ENCODE measurements at regions not wholly inside any gene's neighbourhood (a gene's known extent, or its start where the extent isn't known, plus 50 kb on each side); places are given as distances from the start of the nearest gene placed in this dataset.
"Not testable (repeated sequence)": the region's sequence is repeated elsewhere in the genome, so short reads cannot be mapped to it uniquely, and the experiment has no call there.

- no peak for FAIRE-seq
- TF ChIP-seq PAX5 (IDR thresholded peaks at IDR 0.05; ENCODE audit: insufficient read depth, low read length, severe bottlenecking) (no peak), POU2F2 (IDR thresholded peaks at IDR 0.05; ENCODE audit: low read depth, low read length) (no peak), TAF1 (IDR thresholded peaks at IDR 0.05; ENCODE audit: low read depth, low read length) (no peak), POLR2AphosphoS5 (IDR thresholded peaks at IDR 0.05; ENCODE audit: low read depth, low read length) (no peak)
Measured at GRCh38 chrX:13195340-13195739, 124.5 kb downstream of the ATXN3L start.

DNA sequence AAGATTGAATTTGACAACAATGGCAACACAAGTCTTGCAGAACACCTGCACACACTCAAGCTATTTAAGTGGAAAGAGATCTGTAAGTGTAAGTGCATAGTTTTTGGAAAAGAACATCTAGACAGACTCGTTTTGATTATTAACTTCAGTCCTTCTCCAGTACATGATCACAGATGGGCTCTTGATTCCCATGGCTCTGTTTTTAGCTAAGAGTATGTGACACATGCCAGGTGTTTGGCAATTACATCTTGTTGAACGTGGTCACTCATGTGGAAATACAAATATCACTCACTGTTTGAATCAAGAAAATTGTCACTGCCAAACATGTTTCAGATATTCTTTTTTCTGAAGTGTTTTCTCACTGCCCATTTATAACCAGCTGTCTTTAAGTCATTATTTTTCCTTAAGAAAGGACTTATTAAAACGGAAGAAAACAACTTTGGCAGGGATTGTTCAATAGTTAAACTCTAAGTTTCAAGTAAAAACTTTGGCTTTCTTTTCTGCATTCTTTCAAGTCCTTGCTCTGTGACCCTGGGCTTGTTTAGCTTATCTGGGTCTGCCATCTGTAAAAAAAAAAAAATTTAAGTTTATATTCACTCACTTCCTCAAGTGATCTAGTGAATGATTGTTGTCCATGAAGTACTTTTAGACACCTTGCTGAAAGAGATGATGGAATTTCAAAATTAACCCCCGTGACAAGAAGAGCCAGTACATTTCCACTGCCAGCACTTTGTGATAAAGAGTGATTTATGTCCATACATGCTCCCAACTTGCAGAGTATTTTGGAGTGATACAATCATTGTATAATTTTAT lies 125.4 kb downstream of the ATXN3L start:
- no peak for DNase-seq (ENCODE audit: insufficient read length, low spot score)
- peak; percentile 87 for FAIRE-seq
- no peak for TF ChIP-seq SPI1 (IDR thresholded peaks at IDR 0.05; ENCODE audit: low read depth, low read length)
- TF ChIP-seq PAX5 (IDR thresholded peaks at IDR 0.05; ENCODE audit: insufficient read depth, low read length, severe bottlenecking): peak; percentile 17

More at GRCh38 chrX:13195340-13195739, 124.5 kb downstream of the ATXN3L start:
- no peak for DNase-seq (ENCODE audit: insufficient read length, low spot score)

GRCh38 chrX:13190051-13190450 lies 129.8 kb downstream of the ATXN3L start:
- FAIRE-seq: no peak

DNA sequence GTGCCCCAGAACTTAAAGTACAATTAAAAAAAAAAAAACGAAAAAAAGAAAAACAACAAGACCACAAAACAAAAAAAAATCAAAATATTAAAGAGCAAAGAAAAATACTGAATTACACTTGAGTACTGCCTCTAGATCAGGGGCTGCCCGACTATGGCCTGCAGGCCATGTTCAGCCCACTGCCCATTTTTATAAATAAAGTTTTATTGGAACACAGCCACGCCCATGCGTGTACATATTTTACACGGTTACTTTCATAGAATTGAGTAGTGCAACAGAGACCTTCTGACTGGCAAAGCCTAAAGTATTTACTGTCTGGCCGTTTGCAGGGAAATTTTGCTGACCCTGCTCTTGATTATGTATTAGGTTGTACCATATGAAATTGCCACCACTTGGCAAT lies 130.5 kb downstream of the ATXN3L start:
- TF ChIP-seq POU2F2 (IDR thresholded peaks at IDR 0.05; ENCODE audit: low read depth, low read length): no peak
- no peak for TF ChIP-seq TAF1 (IDR thresholded peaks at IDR 0.05; ENCODE audit: low read depth, low read length)
- TF ChIP-seq POLR2AphosphoS5 (IDR thresholded peaks at IDR 0.05; ENCODE audit: low read depth, low read length): no peak
- no peak for TF ChIP-seq SPI1 (IDR thresholded peaks at IDR 0.05; ENCODE audit: low read depth, low read length)
- TF ChIP-seq PAX5 (IDR thresholded peaks at IDR 0.05; ENCODE audit: insufficient read depth, low read length, severe bottlenecking): no peak
- no peak for TF ChIP-seq POLR2A (IDR thresholded peaks at IDR 0.05; ENCODE audit: low read depth, low read length)
- DNase-seq (ENCODE audit: insufficient read length, low spot score) (no peak), FAIRE-seq (no peak)

More at GRCh38 chrX:13190051-13190450, 129.8 kb downstream of the ATXN3L start:
- no peak for DNase-seq (ENCODE audit: insufficient read length, low spot score)
- no peak for TF ChIP-seq SPI1 (IDR thresholded peaks at IDR 0.05; ENCODE audit: low read depth, low read length)
- TF ChIP-seq POLR2AphosphoS5 (IDR thresholded peaks at IDR 0.05; ENCODE audit: low read depth, low read length): no peak
- TF ChIP-seq POU2F2 (IDR thresholded peaks at IDR 0.05; ENCODE audit: low read depth, low read length): no peak
- TF ChIP-seq PAX5 (IDR thresholded peaks at IDR 0.05; ENCODE audit: insufficient read depth, low read length, severe bottlenecking): no peak
- no peak for TF ChIP-seq TAF1 (IDR thresholded peaks at IDR 0.05; ENCODE audit: low read depth, low read length)
- TF ChIP-seq POLR2A (IDR thresholded peaks at IDR 0.05; ENCODE audit: low read depth, low read length): no peak

GRCh38 chrX:13188731-13189309 lies 131.0 kb downstream of the ATXN3L start:
- FAIRE-seq (no peak), DNase-seq (ENCODE audit: insufficient read length, low spot score) (no peak)
- TF ChIP-seq SPI1 (IDR thresholded peaks at IDR 0.05; ENCODE audit: low read depth, low read length) (no peak), POLR2A (IDR thresholded peaks at IDR 0.05; ENCODE audit: low read depth, low read length) (no peak), TAF1 (IDR thresholded peaks at IDR 0.05; ENCODE audit: low read depth, low read length) (no peak), POU2F2 (IDR thresholded peaks at IDR 0.05; ENCODE audit: low read depth, low read length) (no peak), POLR2AphosphoS5 (IDR thresholded peaks at IDR 0.05; ENCODE audit: low read depth, low read length) (no peak), PAX5 (IDR thresholded peaks at IDR 0.05; ENCODE audit: insufficient read depth, low read length, severe bottlenecking) (no peak)

DNA sequence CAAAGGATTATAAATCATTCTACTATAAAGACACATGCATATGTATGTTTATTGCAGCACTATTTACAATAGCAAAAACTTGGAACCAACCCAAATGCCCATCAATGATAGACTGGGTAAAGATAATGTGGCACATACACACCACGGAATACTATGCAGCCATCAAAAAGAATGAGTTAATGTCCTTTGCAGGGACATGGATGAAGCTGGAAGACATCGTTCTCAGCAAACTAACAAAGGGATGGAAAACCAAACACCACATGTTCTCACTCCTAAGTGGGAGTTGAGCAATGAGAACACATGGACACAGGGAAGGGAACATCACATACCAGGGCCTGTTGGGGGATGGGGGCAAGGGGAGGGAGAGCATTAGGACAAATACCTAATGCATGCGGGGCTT lies 133.2 kb downstream of the ATXN3L start:
- peak; percentile 51 for FAIRE-seq
- not testable (repeated sequence) for DNase-seq (ENCODE audit: insufficient read length, low spot score)

GRCh38 chrX:13180807-13181206 lies 136.4 kb upstream of the FAM9C start:
- DNase-seq (ENCODE audit: insufficient read length, low spot score): no peak
- peak; percentile 28 for FAIRE-seq
- TF ChIP-seq SPI1 (IDR thresholded peaks at IDR 0.05; ENCODE audit: low read depth, low read length) (no peak), POLR2AphosphoS5 (IDR thresholded peaks at IDR 0.05; ENCODE audit: low read depth, low read length) (no peak), POLR2A (IDR thresholded peaks at IDR 0.05; ENCODE audit: low read depth, low read length) (no peak), PAX5 (IDR thresholded peaks at IDR 0.05; ENCODE audit: insufficient read depth, low read length, severe bottlenecking) (no peak), TAF1 (IDR thresholded peaks at IDR 0.05; ENCODE audit: low read depth, low read length) (no peak), POU2F2 (IDR thresholded peaks at IDR 0.05; ENCODE audit: low read depth, low read length) (no peak)

DNA sequence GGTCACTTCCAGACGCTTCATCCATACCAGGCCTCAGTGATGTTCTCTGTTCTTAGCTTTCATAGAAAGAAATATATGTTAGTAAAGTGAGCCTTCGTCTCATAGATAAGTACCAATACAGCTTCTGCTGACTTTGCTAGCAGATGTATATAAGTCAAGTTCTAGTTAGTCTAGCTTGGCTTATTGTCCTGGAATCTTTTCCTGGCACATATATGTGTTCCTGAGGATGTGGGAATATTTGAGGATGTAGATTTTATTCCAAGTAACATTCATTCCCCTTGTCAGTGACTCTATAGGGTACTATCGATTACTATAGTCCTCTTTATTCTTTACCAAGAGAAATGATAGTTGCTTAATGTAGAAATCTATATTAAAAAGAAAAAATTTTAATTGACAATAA lies 135.2 kb upstream of the FAM9C start:
- FAIRE-seq: peak; percentile 35
- no peak for TF ChIP-seq PAX5 (IDR thresholded peaks at IDR 0.05; ENCODE audit: insufficient read depth, low read length, severe bottlenecking)
- no peak for TF ChIP-seq TAF1 (IDR thresholded peaks at IDR 0.05; ENCODE audit: low read depth, low read length)
- TF ChIP-seq POLR2AphosphoS5 (IDR thresholded peaks at IDR 0.05; ENCODE audit: low read depth, low read length): no peak
- TF ChIP-seq SPI1 (IDR thresholded peaks at IDR 0.05; ENCODE audit: low read depth, low read length): no peak
- TF ChIP-seq POU2F2 (IDR thresholded peaks at IDR 0.05; ENCODE audit: low read depth, low read length): no peak
- TF ChIP-seq POLR2A (IDR thresholded peaks at IDR 0.05; ENCODE audit: low read depth, low read length): no peak
- no peak for DNase-seq (ENCODE audit: insufficient read length, low spot score)

- no peak for FAIRE-seq
- TF ChIP-seq TAF1 (IDR thresholded peaks at IDR 0.05; ENCODE audit: low read depth, low read length): no peak
- no peak for TF ChIP-seq SPI1 (IDR thresholded peaks at IDR 0.05; ENCODE audit: low read depth, low read length)
- no peak for TF ChIP-seq PAX5 (IDR thresholded peaks at IDR 0.05; ENCODE audit: insufficient read depth, low read length, severe bottlenecking)
- no peak for TF ChIP-seq POU2F2 (IDR thresholded peaks at IDR 0.05; ENCODE audit: low read depth, low read length)
- TF ChIP-seq POLR2A (IDR thresholded peaks at IDR 0.05; ENCODE audit: low read depth, low read length): no peak
Measured at GRCh38 chrX:13179100-13179499, 134.7 kb upstream of the FAM9C start.

More at GRCh38 chrX:13179100-13179499, 134.7 kb upstream of the FAM9C start:
- DNase-seq (ENCODE audit: insufficient read length, low spot score): no peak

All from GM12891 (cell line).